ENCODE measurements at regions not wholly inside any gene's neighbourhood (a gene's known extent, or its start where the extent isn't known, plus 50 kb on each side); places are given as distances from the start of the nearest gene placed in this dataset.

DNA sequence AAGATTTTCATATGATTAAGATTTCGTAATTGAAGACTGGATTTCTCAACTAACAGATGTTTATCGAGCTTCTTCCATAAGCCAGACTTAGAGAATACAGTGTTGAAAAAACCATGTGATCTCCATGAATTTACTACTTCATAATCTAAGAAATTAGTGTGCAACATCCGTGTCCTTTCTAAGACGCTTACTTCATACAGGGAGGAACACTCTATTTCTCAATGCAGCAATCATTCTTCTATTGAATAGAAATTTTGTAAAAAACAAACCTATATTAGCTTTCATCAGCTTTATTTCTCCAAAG lies 946.3 kb downstream of the KCNJ2 start:
- TF ChIP-seq, protein P1, sequence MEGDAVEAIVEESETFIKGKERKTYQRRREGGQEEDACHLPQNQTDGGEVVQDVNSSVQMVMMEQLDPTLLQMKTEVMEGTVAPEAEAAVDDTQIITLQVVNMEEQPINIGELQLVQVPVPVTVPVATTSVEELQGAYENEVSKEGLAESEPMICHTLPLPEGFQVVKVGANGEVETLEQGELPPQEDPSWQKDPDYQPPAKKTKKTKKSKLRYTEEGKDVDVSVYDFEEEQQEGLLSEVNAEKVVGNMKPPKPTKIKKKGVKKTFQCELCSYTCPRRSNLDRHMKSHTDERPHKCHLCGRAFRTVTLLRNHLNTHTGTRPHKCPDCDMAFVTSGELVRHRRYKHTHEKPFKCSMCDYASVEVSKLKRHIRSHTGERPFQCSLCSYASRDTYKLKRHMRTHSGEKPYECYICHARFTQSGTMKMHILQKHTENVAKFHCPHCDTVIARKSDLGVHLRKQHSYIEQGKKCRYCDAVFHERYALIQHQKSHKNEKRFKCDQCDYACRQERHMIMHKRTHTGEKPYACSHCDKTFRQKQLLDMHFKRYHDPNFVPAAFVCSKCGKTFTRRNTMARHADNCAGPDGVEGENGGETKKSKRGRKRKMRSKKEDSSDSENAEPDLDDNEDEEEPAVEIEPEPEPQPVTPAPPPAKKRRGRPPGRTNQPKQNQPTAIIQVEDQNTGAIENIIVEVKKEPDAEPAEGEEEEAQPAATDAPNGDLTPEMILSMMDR (IDR thresholded peaks at IDR 0.05) = no peak
- TF ChIP-seq RAD21 (conservative IDR thresholded peaks at IDR 0.05 in 1 of 2, IDR thresholded peaks at IDR 0.05 in 1 of 2) (no peak), POLR2A (IDR thresholded peaks at IDR 0.05; ENCODE audit: low read length) (no peak), HDAC2 (IDR thresholded peaks at IDR 0.05) (no peak), TP53 (CRISPR knock-in tag; IDR thresholded peaks at IDR 0.05) (no peak), CHD2 (IDR thresholded peaks at IDR 0.05; ENCODE audit: low read length, partially characterized antibody) (no peak), EP300 (IDR thresholded peaks at IDR 0.05) (no peak), JUN (IDR thresholded peaks at IDR 0.05) (no peak), RFX5 (IDR thresholded peaks at IDR 0.05) (no peak)
- TF ChIP-seq, protein P2, sequence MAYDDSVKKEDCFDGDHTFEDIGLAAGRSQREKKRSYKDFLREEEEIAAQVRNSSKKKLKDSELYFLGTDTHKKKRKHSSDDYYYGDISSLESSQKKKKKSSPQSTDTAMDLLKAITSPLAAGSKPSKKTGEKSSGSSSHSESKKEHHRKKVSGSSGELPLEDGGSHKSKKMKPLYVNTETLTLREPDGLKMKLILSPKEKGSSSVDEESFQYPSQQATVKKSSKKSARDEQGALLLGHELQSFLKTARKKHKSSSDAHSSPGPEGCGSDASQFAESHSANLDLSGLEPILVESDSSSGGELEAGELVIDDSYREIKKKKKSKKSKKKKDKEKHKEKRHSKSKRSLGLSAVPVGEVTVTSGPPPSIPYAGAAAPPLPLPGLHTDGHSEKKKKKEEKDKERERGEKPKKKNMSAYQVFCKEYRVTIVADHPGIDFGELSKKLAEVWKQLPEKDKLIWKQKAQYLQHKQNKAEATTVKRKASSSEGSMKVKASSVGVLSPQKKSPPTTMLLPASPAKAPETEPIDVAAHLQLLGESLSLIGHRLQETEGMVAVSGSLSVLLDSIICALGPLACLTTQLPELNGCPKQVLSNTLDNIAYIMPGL (CRISPR knock-in tag; IDR thresholded peaks at IDR 0.05; ENCODE audit: borderline replicate concordance) = no peak
- TF ChIP-seq, protein P3, sequence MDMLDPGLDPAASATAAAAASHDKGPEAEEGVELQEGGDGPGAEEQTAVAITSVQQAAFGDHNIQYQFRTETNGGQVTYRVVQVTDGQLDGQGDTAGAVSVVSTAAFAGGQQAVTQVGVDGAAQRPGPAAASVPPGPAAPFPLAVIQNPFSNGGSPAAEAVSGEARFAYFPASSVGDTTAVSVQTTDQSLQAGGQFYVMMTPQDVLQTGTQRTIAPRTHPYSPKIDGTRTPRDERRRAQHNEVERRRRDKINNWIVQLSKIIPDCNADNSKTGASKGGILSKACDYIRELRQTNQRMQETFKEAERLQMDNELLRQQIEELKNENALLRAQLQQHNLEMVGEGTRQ (IDR thresholded peaks at IDR 0.05) = no peak
